ENCODE measurements at regions not wholly inside any gene's neighbourhood (a gene's known extent, or its start where the extent isn't known, plus 50 kb on each side); places are given as distances from the start of the nearest gene placed in this dataset.
"Not testable (repeated sequence)": the region's sequence is repeated elsewhere in the genome, so short reads cannot be mapped to it uniquely, and the experiment has no call there.

GRCh38 chr5:21494033-21494432 is 1359.1 kb downstream of the CDH12 start:
- not testable (repeated sequence) for TF ChIP-seq CTCF (tag by site-specific recombination; IDR thresholded peaks at IDR 0.05); BCL11B (tag by site-specific recombination; IDR thresholded peaks at IDR 0.05; ENCODE audit: low read depth); ZNF549 (tag by site-specific recombination; IDR thresholded peaks at IDR 0.05); SP7 (tag by site-specific recombination; IDR thresholded peaks at IDR 0.05); MEIS1 (CRISPR knock-in tag; IDR thresholded peaks at IDR 0.05; ENCODE audit: borderline replicate concordance); TCF7L2 (IDR thresholded peaks at IDR 0.05; ENCODE audit: borderline replicate concordance, low read depth, low read length); ZNF138 (tag by site-specific recombination; IDR thresholded peaks at IDR 0.05; ENCODE audit: borderline replicate concordance); IKZF3 (tag by site-specific recombination; IDR thresholded peaks at IDR 0.05); ZNF274 (IDR thresholded peaks at IDR 0.05; ENCODE audit: low read length); ZNF274 (tag by site-specific recombination; IDR thresholded peaks at IDR 0.05; ENCODE audit: borderline replicate concordance); REST (tag by site-specific recombination; IDR thresholded peaks at IDR 0.05)
